ENCODE measurements at regions not wholly inside any gene's neighbourhood (a gene's known extent, or its start where the extent isn't known, plus 50 kb on each side); places are given as distances from the start of the nearest gene placed in this dataset.

GRCh38 chr10:89837165-89838043 lies 136.0 kb downstream of the KIF20B start:
- H3K79me2 ChIP-seq (ENCODE audit: control insufficient read depth, insufficient read depth, low read length): no peaks in the 10 kb centered on the region
- no peak for DNase-seq (ENCODE audit: low read depth, low spot score)
- H3K4me2 ChIP-seq (ENCODE audit: control insufficient read depth, extremely low read depth, insufficient read depth, low read depth, low read length): peak overlapping the region; percentile 84
- no peak for TF ChIP-seq EZH2 (IDR thresholded peaks at IDR 0.05; ENCODE audit: low read length)
- no peak for TF ChIP-seq CTCF (optimal IDR thresholded peaks at IDR 0.05 in 1 of 3, IDR thresholded peaks at IDR 0.05 in 1 of 3, conservative IDR thresholded peaks at IDR 0.05 in 1 of 3; ENCODE audit: extremely low read depth in 1 of 3, insufficient read depth in 2 of 3, low read length in 3 of 3)
- no peaks in the 10 kb centered on the region for H3K36me3 ChIP-seq (ENCODE audit: control insufficient read depth in 2 of 2, extremely low read depth in 1 of 2, insufficient read depth in 2 of 2, low read length in 2 of 2)
- peak overlapping the region; percentile 23 to 68 (median 54) for H3K4me3 ChIP-seq (ENCODE audit: control insufficient read depth in 2 of 3, extremely low read depth in 1 of 3, insufficient read depth in 2 of 3, low read depth in 1 of 3, low read length in 3 of 3)
- FAIRE-seq: no peak
- H3K9me1 ChIP-seq (ENCODE audit: control insufficient read depth, extremely low read depth, insufficient read depth, low read length): no peaks in the 10 kb centered on the region
- H3K4me1 ChIP-seq (ENCODE audit: control insufficient read depth, extremely low read depth, insufficient read depth, low read length): peaks cover 8% of the 10 kb centered on the region
- no peaks in the 10 kb centered on the region for H3K27me3 ChIP-seq (ENCODE audit: control insufficient read depth, extremely low read depth, insufficient read depth, low read length)
- H3K9ac ChIP-seq (ENCODE audit: control insufficient read depth, extremely low read depth, insufficient read depth, low read length): peak overlapping the region; percentile 63
- H2AFZ ChIP-seq (ENCODE audit: control insufficient read depth, low read length): peak overlapping the region; percentile 88
- no peak overlapping the region for H3K27ac ChIP-seq (ENCODE audit: control insufficient read depth, insufficient read depth, low read length)
- no peaks in the 10 kb centered on the region for H4K20me1 ChIP-seq (ENCODE audit: control insufficient read depth, extremely low read depth, insufficient read depth, low read length)
- H3K9me3 ChIP-seq (ENCODE audit: control insufficient read depth, low read depth, low read length): no peaks in the 10 kb centered on the region
- dilution Hi-C loops (cut with MboI; ENCODE audit: extremely low pct_ligation_motif_present, low sequenced_read_pairs): no loop called here

- Histone ChIP-seq H3K27me3 (ENCODE audit: control insufficient read depth, extremely low read depth, insufficient read depth, low read length) (no peaks in the 10 kb centered on the region), H3K9me3 (ENCODE audit: control insufficient read depth, low read depth, low read length) (no peaks in the 10 kb centered on the region), H2AFZ (ENCODE audit: control insufficient read depth, low read length) (peak overlapping the region; percentile 88), H3K4me2 (ENCODE audit: control insufficient read depth, extremely low read depth, insufficient read depth, low read depth, low read length) (peak overlapping the region; percentile 84), H3K79me2 (ENCODE audit: control insufficient read depth, insufficient read depth, low read length) (no peaks in the 10 kb centered on the region), H4K20me1 (ENCODE audit: control insufficient read depth, extremely low read depth, insufficient read depth, low read length) (no peaks in the 10 kb centered on the region), H3K36me3 (ENCODE audit: control insufficient read depth in 2 of 2, extremely low read depth in 1 of 2, insufficient read depth in 2 of 2, low read length in 2 of 2) (no peaks in the 10 kb centered on the region), H3K4me1 (ENCODE audit: control insufficient read depth, extremely low read depth, insufficient read depth, low read length) (peaks cover 8% of the 10 kb centered on the region), H3K9ac (ENCODE audit: control insufficient read depth, extremely low read depth, insufficient read depth, low read length) (no peak overlapping the region), H3K4me3 (ENCODE audit: control insufficient read depth in 2 of 3, extremely low read depth in 1 of 3, insufficient read depth in 2 of 3, low read depth in 1 of 3, low read length in 3 of 3) (peak overlapping the region in 1 of 3 experiments; percentile 68), H3K9me1 (ENCODE audit: control insufficient read depth, extremely low read depth, insufficient read depth, low read length) (no peaks in the 10 kb centered on the region), H3K27ac (ENCODE audit: control insufficient read depth, insufficient read depth, low read length) (no peak overlapping the region)
- FAIRE-seq (no peak), DNase-seq (ENCODE audit: low read depth, low spot score) (no peak)
- TF ChIP-seq EZH2 (IDR thresholded peaks at IDR 0.05; ENCODE audit: low read length) (no peak), CTCF (optimal IDR thresholded peaks at IDR 0.05 in 1 of 3, IDR thresholded peaks at IDR 0.05 in 1 of 3, conservative IDR thresholded peaks at IDR 0.05 in 1 of 3; ENCODE audit: extremely low read depth in 1 of 3, insufficient read depth in 2 of 3, low read length in 3 of 3) (no peak)
- dilution Hi-C loops (cut with MboI; ENCODE audit: extremely low pct_ligation_motif_present, low sequenced_read_pairs): no loop called here
Measured at GRCh38 chr10:89838044-89838615, 136.7 kb downstream of the KIF20B start.
